Activated CD8-positive, alpha-beta T cell treated with anti-CD3 and anti-CD28 coated beads, Interleukin-2, amount 10 ng/mL, durations not matched to agents 7 days and 5 days (primary cell): ENCODE measurements at regions not wholly inside any gene's neighbourhood (a gene's known extent, or its start where the extent isn't known, plus 50 kb on each side); places are given as distances from the start of the nearest gene placed in this dataset.
A peak's percentile ranks its signal among the peaks of the same experiment; 100 is the strongest.

ENCODE experiments used
- ATAC-seq: fragments of 150-1000 bp; cut with Tn5 transposase; one replicate; pipeline ENCODE4 v1.10.0; 2021; ENCODE audit warnings: moderate library complexity
- CTCF ChIA-PET: fragments of 350-600 bp; sonication (Branson Sonifier 250); formaldehyde crosslinking; loops from one replicate; lab custom pipeline; 2021; ENCODE audit warnings: antibody characterized with exemption; lab: Charles Lee
- POLR2A ChIA-PET: fragments of 350-600 bp; sonication (Branson Sonifier 250); formaldehyde crosslinking; loops from one replicate; lab custom pipeline; 2021; ENCODE audit warnings: antibody characterized with exemption; lab: Charles Lee
- DNase-seq: peaks from one replicate; pipeline ENCODE4 v3.0.0-alpha.2; 2020
- H3K27ac Mint-ChIP-seq: one replicate; pipeline ENCODE4 v1.8.0; 2021; ENCODE audit warnings: mild to moderate bottlenecking, mixed read lengths
- H3K27me3 Mint-ChIP-seq: one replicate; pipeline ENCODE4 v1.8.0; 2021; ENCODE audit warnings: low read depth, mixed read lengths
- H3K36me3 Mint-ChIP-seq: one replicate; pipeline ENCODE4 v1.8.0; 2021; ENCODE audit warnings: low read depth, mixed read lengths
- H3K4me1 Mint-ChIP-seq: one replicate; pipeline ENCODE4 v1.8.0; 2021; ENCODE audit warnings: low read depth, mixed read lengths
- H3K4me3 Mint-ChIP-seq: one replicate; pipeline ENCODE4 v1.8.0; 2021; ENCODE audit warnings: mild to moderate bottlenecking, mixed read lengths
- H3K9me3 Mint-ChIP-seq: one replicate; pipeline ENCODE4 v1.8.0; 2022; ENCODE audit warnings: mixed read lengths; ENCODE audit not compliant: insufficient read depth

GRCh38 chr9:126107693-126108092 is 218.9 kb upstream of the MVB12B start:
- Mint-ChIP-seq H3K4me3 (no peak overlapping the region), H3K27me3 (peaks cover 3% of the 10 kb centered on the region), H3K4me1 (no peaks in the 10 kb centered on the region), H3K27ac (no peak overlapping the region), H3K9me3 (no peaks in the 10 kb centered on the region), H3K36me3 (no peaks in the 10 kb centered on the region)
- ChIA-PET POLR2A (no interaction called here), CTCF (interaction anchor here (0.5 kb wide), 1 partner anchor 196 kb away, joined by 3 read pairs; no protein-coding TSS in a partner anchor)
- DNase-seq, result no peak
- ATAC-seq, result no peak

- ChIA-PET POLR2A (no interaction called here), CTCF (no interaction called here)
- Mint-ChIP-seq H3K27me3 (peaks cover 3% of the 10 kb centered on the region), H3K36me3 (no peaks in the 10 kb centered on the region), H3K9me3 (no peaks in the 10 kb centered on the region), H3K27ac (no peak overlapping the region), H3K4me3 (no peak overlapping the region), H3K4me1 (no peaks in the 10 kb centered on the region)
- ATAC-seq (no peak), DNase-seq (no peak)
Observed at GRCh38 chr9:126108240-126108639, 218.4 kb upstream of the MVB12B start.

GRCh38 chr9:126109575-126109974 is 217.1 kb upstream of the MVB12B start:
- H3K27me3 Mint-ChIP-seq, result peaks cover 3% of the 10 kb centered on the region
- no peak overlapping the region for H3K4me3 Mint-ChIP-seq
- no peaks in the 10 kb centered on the region for H3K36me3 Mint-ChIP-seq
- ATAC-seq, result no peak
- POLR2A ChIA-PET, result no interaction called here
- CTCF ChIA-PET, result no interaction called here
- H3K27ac Mint-ChIP-seq, result no peak overlapping the region
- H3K4me1 Mint-ChIP-seq, result no peaks in the 10 kb centered on the region
- no peaks in the 10 kb centered on the region for H3K9me3 Mint-ChIP-seq
- no peak for DNase-seq

GRCh38 chr9:126111556-126111955 is 215.1 kb upstream of the MVB12B start:
- POLR2A ChIA-PET, result no interaction called here
- ATAC-seq, result no peak
- Mint-ChIP-seq H3K9me3 (no peaks in the 10 kb centered on the region), H3K4me1 (no peaks in the 10 kb centered on the region), H3K27me3 (peaks cover 3% of the 10 kb centered on the region), H3K4me3 (no peak overlapping the region), H3K36me3 (no peaks in the 10 kb centered on the region), H3K27ac (no peak overlapping the region)
- DNase-seq, result no peak
- CTCF ChIA-PET, result no interaction called here

GRCh38 chr9:126112135-126112720 is 214.4 kb upstream of the MVB12B start:
- H3K27me3 Mint-ChIP-seq, result peaks cover 3% of the 10 kb centered on the region
- DNase-seq (no peak), ATAC-seq (no peak)
- POLR2A ChIA-PET, result no interaction called here
- no peak overlapping the region for H3K27ac Mint-ChIP-seq
- no peaks in the 10 kb centered on the region for H3K4me1 Mint-ChIP-seq
- H3K4me3 Mint-ChIP-seq, result no peak overlapping the region
- no peaks in the 10 kb centered on the region for H3K36me3 Mint-ChIP-seq
- H3K9me3 Mint-ChIP-seq, result no peaks in the 10 kb centered on the region
- CTCF ChIA-PET, result no interaction called here

- ATAC-seq, result no peak
- Mint-ChIP-seq H3K36me3 (no peaks in the 10 kb centered on the region), H3K27me3 (peaks cover 3% of the 10 kb centered on the region), H3K4me3 (no peak overlapping the region), H3K27ac (no peak overlapping the region), H3K9me3 (no peaks in the 10 kb centered on the region), H3K4me1 (no peaks in the 10 kb centered on the region)
- no peak for DNase-seq
- POLR2A ChIA-PET, result no interaction called here
- CTCF ChIA-PET, result no interaction called here
Observed at GRCh38 chr9:126113176-126113575, 213.5 kb upstream of the MVB12B start.

GRCh38 chr9:126113756-126114408 is 212.7 kb upstream of the MVB12B start:
- ChIA-PET POLR2A (no interaction called here), CTCF (no interaction called here)
- H3K4me1 Mint-ChIP-seq, result no peaks in the 10 kb centered on the region
- no peaks in the 10 kb centered on the region for H3K36me3 Mint-ChIP-seq
- no peak overlapping the region for H3K4me3 Mint-ChIP-seq
- no peak overlapping the region for H3K27ac Mint-ChIP-seq
- DNase-seq, result no peak
- H3K27me3 Mint-ChIP-seq, result no peaks in the 10 kb centered on the region
- ATAC-seq, result no peak
- no peaks in the 10 kb centered on the region for H3K9me3 Mint-ChIP-seq

GRCh38 chr9:126114409-126114760 is 212.2 kb upstream of the MVB12B start:
- ChIA-PET POLR2A (no interaction called here), CTCF (no interaction called here)
- ATAC-seq, result no peak

GRCh38 chr9:126114850-126115460 is 211.7 kb upstream of the MVB12B start:
- ATAC-seq (no peak), DNase-seq (no peak)
- ChIA-PET CTCF (no interaction called here), POLR2A (interaction anchor here (0.7 kb wide), 1 partner anchor 827 kb away, joined by 4 read pairs; no protein-coding TSS in a partner anchor)
- no peaks in the 10 kb centered on the region for H3K9me3 Mint-ChIP-seq
- H3K36me3 Mint-ChIP-seq, result no peaks in the 10 kb centered on the region
- H3K27me3 Mint-ChIP-seq, result no peaks in the 10 kb centered on the region
- no peaks in the 10 kb centered on the region for H3K4me1 Mint-ChIP-seq
- no peak overlapping the region for H3K4me3 Mint-ChIP-seq
- no peak overlapping the region for H3K27ac Mint-ChIP-seq

More at GRCh38 chr9:126114409-126114760, 212.2 kb upstream of the MVB12B start:
- Mint-ChIP-seq H3K9me3 (no peaks in the 10 kb centered on the region), H3K36me3 (no peaks in the 10 kb centered on the region), H3K27me3 (no peaks in the 10 kb centered on the region), H3K4me1 (no peaks in the 10 kb centered on the region), H3K27ac (no peak overlapping the region), H3K4me3 (no peak overlapping the region)
- no peak for DNase-seq

- Mint-ChIP-seq H3K36me3 (no peaks in the 10 kb centered on the region), H3K27ac (no peak overlapping the region), H3K4me3 (no peak overlapping the region), H3K27me3 (peaks cover 6% of the 10 kb centered on the region), H3K4me1 (no peaks in the 10 kb centered on the region), H3K9me3 (no peaks in the 10 kb centered on the region)
- POLR2A ChIA-PET, result no interaction called here
- CTCF ChIA-PET, result no interaction called here
- ATAC-seq (no peak), DNase-seq (peak; percentile 3)
Observed at GRCh38 chr9:126116351-126117157, 210.1 kb upstream of the MVB12B start.

- Mint-ChIP-seq H3K4me3 (no peak overlapping the region), H3K27ac (no peak overlapping the region), H3K36me3 (no peaks in the 10 kb centered on the region), H3K27me3 (peaks cover 6% of the 10 kb centered on the region), H3K4me1 (no peaks in the 10 kb centered on the region), H3K9me3 (no peaks in the 10 kb centered on the region)
- ATAC-seq (no peak), DNase-seq (peak; percentile 16)
- POLR2A ChIA-PET, result no interaction called here
- CTCF ChIA-PET, result no interaction called here
Observed at GRCh38 chr9:126117158-126117425, 209.5 kb upstream of the MVB12B start.

GRCh38 chr9:126117631-126118030 is 209.0 kb upstream of the MVB12B start:
- H3K9me3 Mint-ChIP-seq, result no peaks in the 10 kb centered on the region
- H3K36me3 Mint-ChIP-seq, result no peaks in the 10 kb centered on the region
- peaks cover 6% of the 10 kb centered on the region for H3K27me3 Mint-ChIP-seq
- H3K4me3 Mint-ChIP-seq, result no peak overlapping the region
- ATAC-seq (no peak), DNase-seq (no peak)
- ChIA-PET POLR2A (no interaction called here), CTCF (no interaction called here)
- no peaks in the 10 kb centered on the region for H3K4me1 Mint-ChIP-seq
- H3K27ac Mint-ChIP-seq, result no peak overlapping the region
